IMR-90 (cell line): ENCODE measurements at regions not wholly inside any gene's neighbourhood (a gene's known extent, or its start where the extent isn't known, plus 50 kb on each side); places are given as distances from the start of the nearest gene placed in this dataset.

ENCODE experiments used
- ATAC-seq: fragments of 200-7000 bp; cut with Tn5 transposase; 2 replicates; pipeline ENCODE4 v1.9.1; 2020; ENCODE audit warnings: low read depth, mild to moderate bottlenecking, moderate library complexity
- BruUV-seq: library from RNA; stranded (reverse); fragments of 400-500 nt; replicated peaks from 2 replicates; lab custom pipeline; 2021; lab: Mats Ljungman, UMichigan
- CTCF ChIA-PET: fragments of 300-600 bp; formaldehyde crosslinking; extraction: SDS; loops from one replicate; lab custom pipeline; 2021; ENCODE audit warnings: antibody characterized with exemption; lab: Yijun Ruan, JAX
- POLR2A ChIA-PET: fragments of 300-600 bp; sonication (Branson Sonifier 250); formaldehyde crosslinking; loops from one replicate; lab custom pipeline; 2022; ENCODE audit warnings: antibody characterized with exemption; ENCODE audit not compliant: unreplicated experiment; lab: Charles Lee
- DNase-seq: peaks from one replicate; pipeline ENCODE4 v3.0.0; 2013
- H2AFZ ChIP-seq: replicated peaks from 2 replicates; pipeline ENCODE3; 2013; ENCODE audit warnings: low read length, mild to moderate bottlenecking; ENCODE audit not compliant: poor library complexity
- H2AK5ac ChIP-seq: 2 replicates; pipeline ENCODE4 v1.6.1; 2013; ENCODE audit warnings: low read depth, low read length, inconsistent platforms
- H2AK9ac ChIP-seq: replicated peaks from 2 replicates; pipeline ENCODE3; 2013; ENCODE audit warnings: mild to moderate bottlenecking, low read depth, low read length, moderate library complexity; ENCODE audit not compliant: poor library complexity
- H2BK120ac ChIP-seq: 2 replicates; pipeline ENCODE4 v1.6.1; 2013; ENCODE audit warnings: low read depth, low read length, inconsistent platforms
- H2BK15ac ChIP-seq: 3 replicates; pipeline ENCODE4 v1.6.1; 2013; ENCODE audit warnings: low read depth, low read length, inconsistent platforms
- H2BK20ac ChIP-seq: 2 replicates; pipeline ENCODE4 v1.6.1; 2013; ENCODE audit warnings: low read depth, mild to moderate bottlenecking, inconsistent platforms, low read length, moderate library complexity
- H2BK5ac ChIP-seq: 2 replicates; pipeline ENCODE4 v1.6.1; 2013; ENCODE audit warnings: mild to moderate bottlenecking, low read depth, low read length, inconsistent platforms; ENCODE audit not compliant: poor library complexity, severe bottlenecking
- H3K14ac ChIP-seq: replicated peaks from 2 replicates; pipeline ENCODE4 v1.6.1; 2013; ENCODE audit warnings: low read depth, low read length, inconsistent platforms
- H3K18ac ChIP-seq: 2 replicates; pipeline ENCODE4 v1.6.1; 2013; ENCODE audit warnings: low read depth, low read length, control low read depth
- H3K23ac ChIP-seq: 2 replicates; pipeline ENCODE4 v1.6.1; 2013; ENCODE audit warnings: low read depth, low read length, inconsistent platforms
- H3K27ac ChIP-seq: 2 replicates; pipeline ENCODE4 v1.5.1; 2013; ENCODE audit warnings: mild to moderate bottlenecking, control low read depth, low read length; ENCODE audit not compliant: insufficient read depth
- H3K27me3 ChIP-seq: 2 replicates; pipeline ENCODE4 v1.6.1; 2013; ENCODE audit warnings: low read length; ENCODE audit not compliant: control insufficient read depth, insufficient read depth
- H3K36me3 ChIP-seq: 2 replicates; pipeline ENCODE4 v1.6.1; 2013; ENCODE audit warnings: low read length, mixed read lengths; ENCODE audit not compliant: control insufficient read depth, insufficient read depth
- H3K4ac ChIP-seq: 2 replicates; pipeline ENCODE4 v1.6.1; 2013; ENCODE audit warnings: low read depth, low read length, inconsistent platforms
- H3K4me1 ChIP-seq: 2 replicates; pipeline ENCODE4 v1.6.1; 2013; ENCODE audit warnings: low read length, mixed read lengths; ENCODE audit not compliant: control insufficient read depth, insufficient read depth
- H3K4me2 ChIP-seq: 2 replicates; pipeline ENCODE4 v1.6.1; 2013; ENCODE audit warnings: low read depth, mild to moderate bottlenecking, control low read depth, low read length, moderate library complexity
- H3K4me3 ChIP-seq: 2 replicates; pipeline ENCODE4 v1.5.1; 2013; ENCODE audit warnings: low read depth, mild to moderate bottlenecking, control low read depth, low read length, moderate library complexity; ENCODE audit not compliant: insufficient read depth
- H3K56ac ChIP-seq: 2 replicates; pipeline ENCODE4 v1.6.1; 2013; ENCODE audit warnings: low read length, inconsistent platforms; ENCODE audit not compliant: insufficient read depth; ENCODE audit errors: extremely low read depth
- H3K79me1 ChIP-seq, 2 experiments: 2 replicates each; pipeline ENCODE4 v1.6.1; 2013; ENCODE audit warnings: low read length in 2 of 2, inconsistent platforms in 1 of 2, low read depth in 1 of 2
- H3K9ac ChIP-seq: 2 replicates; pipeline ENCODE4 v1.6.1; 2013; ENCODE audit warnings: low read depth, low read length, control low read depth
- H3K9me1 ChIP-seq: 2 replicates; pipeline ENCODE4 v1.6.1; 2013; ENCODE audit warnings: low read length, inconsistent platforms; ENCODE audit not compliant: insufficient read depth
- H3K9me3 ChIP-seq: 2 replicates; pipeline ENCODE4 v1.6.1; 2013; ENCODE audit warnings: low read length; ENCODE audit not compliant: control insufficient read depth, insufficient read depth
- H4K20me1 ChIP-seq: 2 replicates; pipeline ENCODE4 v1.6.1; 2013; ENCODE audit warnings: low read length, inconsistent platforms; ENCODE audit not compliant: insufficient read depth
- H4K5ac ChIP-seq: 2 replicates; pipeline ENCODE4 v1.6.1; 2013; ENCODE audit warnings: mild to moderate bottlenecking, low read depth, low read length, control low read depth
- H4K8ac ChIP-seq, 2 experiments: 2 replicates each; pipeline ENCODE4 v1.6.1; 2013; ENCODE audit warnings: low read depth in 2 of 2, low read length in 2 of 2, control low read depth in 1 of 2, inconsistent platforms in 1 of 2
- H4K91ac ChIP-seq: 2 replicates; pipeline ENCODE4 v1.6.1; 2013; ENCODE audit warnings: low read depth, low read length, inconsistent platforms; ENCODE audit not compliant: insufficient read depth
- BHLHE40 ChIP-seq: fragments of 150-350 bp; IDR thresholded peaks from 2 replicates; pipeline ENCODE4 v1.6.1; 2016; ENCODE audit warnings: mild to moderate bottlenecking, low read depth, low read length
- CEBPB ChIP-seq: IDR thresholded peaks from 2 replicates; pipeline ENCODE4 v1.6.1; 2012; ENCODE audit warnings: low read depth, low read length, improper control_type of control experiment
- CHD1 ChIP-seq: IDR thresholded peaks from 2 replicates; pipeline ENCODE4 v1.6.1; 2012; ENCODE audit warnings: low read depth, low read length, improper control_type of control experiment
- CTCF ChIP-seq: conservative IDR thresholded peaks from 2 replicates; pipeline ENCODE4 v1.5.1; 2012; ENCODE audit warnings: mild to moderate bottlenecking, low read depth, low read length, improper control_type of control experiment
- ELK1 ChIP-seq: fragments of 150-350 bp; IDR thresholded peaks from 2 replicates; pipeline ENCODE4 v1.6.1; 2016; ENCODE audit warnings: low read depth, mild to moderate bottlenecking, low read length, moderate library complexity, borderline replicate concordance
- FOS ChIP-seq: fragments of 150-350 bp; IDR thresholded peaks from 2 replicates; pipeline ENCODE4 v1.6.1; 2016; ENCODE audit warnings: low read depth, low read length
- MAFK ChIP-seq: IDR thresholded peaks from 2 replicates; pipeline ENCODE4 v1.6.1; 2012; ENCODE audit warnings: low read depth, low read length, improper control_type of control experiment
- MAZ ChIP-seq: IDR thresholded peaks from 2 replicates; pipeline ENCODE4 v1.6.1; 2012; ENCODE audit warnings: low read depth, mild to moderate bottlenecking, low read length, improper control_type of control experiment, moderate library complexity, borderline replicate concordance
- MXI1 ChIP-seq: IDR thresholded peaks from 2 replicates; pipeline ENCODE4 v1.6.1; 2012; ENCODE audit warnings: low read depth, mild to moderate bottlenecking, low read length, moderate library complexity, borderline replicate concordance
- NFE2L2 ChIP-seq: fragments of 150-350 bp; IDR thresholded peaks from 2 replicates; pipeline ENCODE4 v1.6.1; 2016; ENCODE audit warnings: low read depth, mild to moderate bottlenecking, low read length
- POLR2A ChIP-seq: IDR thresholded peaks from 2 replicates; pipeline ENCODE4 v1.6.1; 2012; ENCODE audit warnings: mild to moderate bottlenecking, low read depth, low read length
- RAD21 ChIP-seq: IDR thresholded peaks from 2 replicates; pipeline ENCODE4 v1.6.1; 2012; ENCODE audit warnings: low read length, improper control_type of control experiment
- RCOR1 ChIP-seq: IDR thresholded peaks from 2 replicates; pipeline ENCODE4 v1.6.1; 2012; ENCODE audit warnings: mild to moderate bottlenecking, low read length, improper control_type of control experiment; ENCODE audit not compliant: insufficient replicate concordance
- RFX5 ChIP-seq: IDR thresholded peaks from 2 replicates; pipeline ENCODE4 v1.8.0; 2012; ENCODE audit warnings: low read depth, mild to moderate bottlenecking, low read length, moderate library complexity
- SMC3 ChIP-seq: fragments of 150-350 bp; IDR thresholded peaks from 2 replicates; pipeline ENCODE4 v1.6.1; 2016; ENCODE audit warnings: low read depth, mild to moderate bottlenecking, antibody characterized with exemption, low read length, moderate library complexity
- USF2 ChIP-seq: fragments of 150-350 bp; IDR thresholded peaks from 2 replicates; pipeline ENCODE4 v1.6.1; 2017; ENCODE audit warnings: mild to moderate bottlenecking, antibody characterized with exemption, low read length, low read depth
- WGBS, 2 experiments: methylation state at CpG; one replicate each; pipeline versions ENCODE4 v1.1.5 to v1.1.7; 2013; ENCODE audit warnings: missing lambda C conversion rate in 2 of 2; ENCODE audit not compliant: insufficient read length in 1 of 2; ENCODE audit errors: extremely low coverage in 2 of 2; 5-methylcytosine and 5-hydroxymethylcytosine counted together
- dilution Hi-C: fragments of 300-500 bp; cut with HindIII; formaldehyde crosslinking; loops from one replicate; pipeline ENCODE4 v1.14.3; 2018; ENCODE audit warnings: low sequenced_read_pairs; ENCODE audit not compliant: unreplicated experiment
- in situ Hi-C: fragments of 300-500 bp; cut with MboI; formaldehyde crosslinking; loops from 3 replicates; pipeline ENCODE4 v1.14.3; 2019; ENCODE audit warnings: low sequenced_read_pairs, inconsistent platforms, mixed read lengths
- intact Hi-C: fragments of 100-400 bp; cut with micrococcal nuclease; formaldehyde crosslinking; loops from 2 replicates; pipeline ENCODE4 v1.10.0; 2022

- Histone ChIP-seq H4K20me1 (no peaks in the 10 kb centered on the region), H2BK15ac (no peak overlapping the region), H3K4me1 (no peaks in the 10 kb centered on the region), H4K5ac (no peak overlapping the region), H3K27me3 (no peaks in the 10 kb centered on the region), H3K56ac (no peak overlapping the region), H4K8ac (no peak overlapping the region), H2BK20ac (no peak overlapping the region), H4K91ac (no peak overlapping the region), H3K4me2 (no peak overlapping the region), H2AFZ (no peak overlapping the region), H3K9ac (no peak overlapping the region), H3K9me1 (no peaks in the 10 kb centered on the region), H2AK5ac (no peak overlapping the region), H3K14ac (no peak overlapping the region), H3K23ac (no peak overlapping the region), H3K79me1 (no peaks in the 10 kb centered on the region), H3K4me3 (no peak overlapping the region), H2AK9ac (no peak overlapping the region), H3K36me3 (no peaks in the 10 kb centered on the region), H3K9me3 (no peaks in the 10 kb centered on the region), H3K18ac (no peak overlapping the region), H3K4ac (no peak overlapping the region), H2BK5ac (no peak overlapping the region), H2BK120ac (no peak overlapping the region), H3K27ac (no peak overlapping the region)
- BruUV-seq, result no TSS peak
- in situ Hi-C loops (no loop called here), dilution Hi-C loops (no loop called here), intact Hi-C loops (loop anchor here (10.0 kb wide), 1 partner anchor 52 kb away; no protein-coding TSS in a partner anchor)
- POLR2A ChIA-PET, result no interaction called here
- TF ChIP-seq CTCF (no peak), SMC3 (no peak), CHD1 (no peak), BHLHE40 (no peak), ELK1 (no peak), MAZ (no peak), CEBPB (no peak), USF2 (no peak), MAFK (no peak), RFX5 (no peak), FOS (no peak), POLR2A (no peak), MXI1 (no peak), RCOR1 (no peak), RAD21 (no peak), NFE2L2 (no peak)
- WGBS, 2 experiments, result no CpG with 5 or more reads among the region's 3 CpGs
- CTCF ChIA-PET, result no interaction called here
- no peak for ATAC-seq
- peak; percentile 1 for DNase-seq
These were observed 112.0 kb upstream of the OR5AK2 start for GRCh38 chr11:56876621-56877275.
